Endodermal cell (in vitro differentiated cells): ENCODE measurements at regions not wholly inside any gene's neighbourhood (a gene's known extent, or its start where the extent isn't known, plus 50 kb on each side); places are given as distances from the start of the nearest gene placed in this dataset.

ENCODE experiments used
- DNase-seq: peaks from one replicate; pipeline ENCODE4 v3.0.0-alpha.2; 2017
- H3K27ac ChIP-seq: 2 replicates; pipeline ENCODE4 v1.5.1; 2013; ENCODE audit warnings: mild to moderate bottlenecking, low read depth, low read length, moderate library complexity
- H3K27me3 ChIP-seq: 2 replicates; pipeline ENCODE4 v1.6.1; 2013; ENCODE audit warnings: mild to moderate bottlenecking, low read length, moderate library complexity; ENCODE audit not compliant: insufficient read depth, control insufficient read depth, poor library complexity, severe bottlenecking
- H3K36me3 ChIP-seq: 2 replicates; pipeline ENCODE4 v1.7.0; 2013; ENCODE audit warnings: mild to moderate bottlenecking, low read length, moderate library complexity; ENCODE audit not compliant: control insufficient read depth, insufficient read depth
- H3K4me1 ChIP-seq: one replicate; pipeline ENCODE4 v1.7.0; 2013; ENCODE audit warnings: low read length; ENCODE audit not compliant: control insufficient read depth, insufficient read depth
- H3K4me3 ChIP-seq: 2 replicates; pipeline ENCODE4 v1.5.1; 2013; ENCODE audit warnings: mild to moderate bottlenecking, low read length, moderate library complexity
- H3K9ac ChIP-seq: 2 replicates; pipeline ENCODE4 v1.6.1; 2013; ENCODE audit warnings: mild to moderate bottlenecking, low read length, moderate library complexity; ENCODE audit not compliant: poor library complexity, severe bottlenecking; ENCODE audit errors: extremely low read depth
- H3K9me3 ChIP-seq: 2 replicates; pipeline ENCODE4 v1.6.1; 2013; ENCODE audit warnings: mild to moderate bottlenecking, low read length, moderate library complexity; ENCODE audit not compliant: control insufficient read depth
- H3K27ac Mint-ChIP-seq: 2 replicates; pipeline ENCODE4 v1.8.0; 2020; ENCODE audit warnings: mixed read lengths
- H3K27me3 Mint-ChIP-seq: 2 replicates; pipeline ENCODE4 v1.8.0; 2021; ENCODE audit warnings: mild to moderate bottlenecking, mixed read lengths; ENCODE audit not compliant: insufficient read depth
- H3K36me3 Mint-ChIP-seq: 2 replicates; pipeline ENCODE4 v1.8.0; 2020; ENCODE audit warnings: low read depth, mixed read lengths
- H3K4me1 Mint-ChIP-seq: 2 replicates; pipeline ENCODE4 v1.8.0; 2020; ENCODE audit warnings: mixed read lengths
- H3K4me3 Mint-ChIP-seq: 2 replicates; pipeline ENCODE4 v1.8.0; 2020; ENCODE audit warnings: mild to moderate bottlenecking, moderate library complexity, mixed read lengths
- H3K9me3 Mint-ChIP-seq: 2 replicates; pipeline ENCODE4 v1.8.0; 2020; ENCODE audit warnings: mild to moderate bottlenecking, mixed read lengths
- WGBS, 2 experiments: methylation state at CpG; one replicate each; pipeline versions ENCODE4 v1.1.5 to v1.1.7; 2013; ENCODE audit warnings: missing lambda C conversion rate in 2 of 2, mixed read lengths in 1 of 2; ENCODE audit not compliant: insufficient coverage in 1 of 2, insufficient read length in 1 of 2; 5-methylcytosine and 5-hydroxymethylcytosine counted together
- TF ChIP-seq, protein P1 (sequence below): fragments of 200-600 bp; sonication (generic); conservative IDR thresholded peaks from 2 replicates; pipeline ENCODE4 v1.5.0; 2021; ENCODE audit warnings: antibody characterized with exemption, mild to moderate bottlenecking

DNA sequence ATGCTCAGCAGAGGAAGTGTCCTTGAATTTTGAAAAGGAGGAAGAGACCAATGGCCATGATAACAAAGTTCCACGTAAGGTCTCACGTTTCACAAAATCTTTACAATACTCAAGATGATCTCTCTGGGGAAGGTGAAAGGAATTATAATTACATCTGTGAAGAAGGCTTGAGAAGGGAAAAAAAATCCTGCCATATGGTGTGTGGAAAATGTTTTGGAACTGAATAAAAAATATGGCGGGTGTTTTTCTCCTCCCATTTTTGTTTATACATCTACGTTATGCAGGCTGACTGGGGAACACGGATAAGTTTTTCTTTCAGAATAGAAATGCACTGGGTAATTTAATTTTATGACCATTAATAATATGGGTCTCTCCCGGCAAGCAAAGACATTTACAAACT is 425.6 kb upstream of the BRINP1 start:
- H3K4me1 ChIP-seq, result no peaks in the 10 kb centered on the region
- H3K27ac Mint-ChIP-seq, result no peak overlapping the region
- H3K27me3 ChIP-seq, result no peaks in the 10 kb centered on the region
- no peaks in the 10 kb centered on the region for H3K9me3 Mint-ChIP-seq
- H3K27me3 Mint-ChIP-seq, result peaks cover 4% of the 10 kb centered on the region
- H3K9ac ChIP-seq, result no peak overlapping the region
- H3K36me3 Mint-ChIP-seq, result no peaks in the 10 kb centered on the region
- no peaks in the 10 kb centered on the region for H3K36me3 ChIP-seq
- H3K27ac ChIP-seq, result no peak overlapping the region
- TF ChIP-seq, protein P1, sequence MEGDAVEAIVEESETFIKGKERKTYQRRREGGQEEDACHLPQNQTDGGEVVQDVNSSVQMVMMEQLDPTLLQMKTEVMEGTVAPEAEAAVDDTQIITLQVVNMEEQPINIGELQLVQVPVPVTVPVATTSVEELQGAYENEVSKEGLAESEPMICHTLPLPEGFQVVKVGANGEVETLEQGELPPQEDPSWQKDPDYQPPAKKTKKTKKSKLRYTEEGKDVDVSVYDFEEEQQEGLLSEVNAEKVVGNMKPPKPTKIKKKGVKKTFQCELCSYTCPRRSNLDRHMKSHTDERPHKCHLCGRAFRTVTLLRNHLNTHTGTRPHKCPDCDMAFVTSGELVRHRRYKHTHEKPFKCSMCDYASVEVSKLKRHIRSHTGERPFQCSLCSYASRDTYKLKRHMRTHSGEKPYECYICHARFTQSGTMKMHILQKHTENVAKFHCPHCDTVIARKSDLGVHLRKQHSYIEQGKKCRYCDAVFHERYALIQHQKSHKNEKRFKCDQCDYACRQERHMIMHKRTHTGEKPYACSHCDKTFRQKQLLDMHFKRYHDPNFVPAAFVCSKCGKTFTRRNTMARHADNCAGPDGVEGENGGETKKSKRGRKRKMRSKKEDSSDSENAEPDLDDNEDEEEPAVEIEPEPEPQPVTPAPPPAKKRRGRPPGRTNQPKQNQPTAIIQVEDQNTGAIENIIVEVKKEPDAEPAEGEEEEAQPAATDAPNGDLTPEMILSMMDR, result no peak
- H3K4me3 Mint-ChIP-seq, result no peak overlapping the region
- no peaks in the 10 kb centered on the region for H3K4me1 Mint-ChIP-seq
- no peak for DNase-seq
- H3K4me3 ChIP-seq, result no peak overlapping the region
- no peaks in the 10 kb centered on the region for H3K9me3 ChIP-seq
- WGBS, 2 experiments, result 91% methylated on average over 4 of the region's 6 CpGs; no CpG with 5 or more reads in 1 of the 2 experiments

DNA sequence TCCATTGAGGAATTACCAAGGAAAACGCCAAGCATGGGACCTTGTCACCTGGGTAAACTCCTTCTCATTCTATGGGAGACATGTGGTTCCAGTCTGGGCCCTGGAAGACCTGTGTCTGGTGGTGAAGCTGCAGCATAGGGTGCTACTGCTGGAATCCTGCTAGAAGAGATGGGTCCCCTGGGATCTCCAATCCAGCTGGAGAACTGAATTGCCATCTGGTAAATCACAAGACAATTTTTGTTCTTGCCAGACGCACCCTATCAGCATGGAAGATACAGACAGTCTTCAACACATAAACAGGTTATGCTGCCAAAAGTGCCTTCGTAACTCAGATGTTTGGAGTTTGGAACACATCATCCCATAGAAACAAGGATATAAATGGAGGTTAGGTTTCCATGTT is 424.0 kb upstream of the BRINP1 start:
- TF ChIP-seq, protein P1, result no peak
- Histone ChIP-seq H3K9me3 (no peaks in the 10 kb centered on the region), H3K36me3 (no peaks in the 10 kb centered on the region), H3K27me3 (no peaks in the 10 kb centered on the region), H3K9ac (no peak overlapping the region), H3K4me1 (no peaks in the 10 kb centered on the region), H3K27ac (no peak overlapping the region), H3K4me3 (no peak overlapping the region)
- Mint-ChIP-seq H3K27me3 (peaks cover 4% of the 10 kb centered on the region), H3K27ac (no peak overlapping the region), H3K4me1 (no peaks in the 10 kb centered on the region), H3K36me3 (no peaks in the 10 kb centered on the region), H3K4me3 (no peak overlapping the region), H3K9me3 (no peaks in the 10 kb centered on the region)
- no peak for DNase-seq
- WGBS, 2 experiments, result 93 to 97% methylated on average over 3 of the region's 3 CpGs

DNA sequence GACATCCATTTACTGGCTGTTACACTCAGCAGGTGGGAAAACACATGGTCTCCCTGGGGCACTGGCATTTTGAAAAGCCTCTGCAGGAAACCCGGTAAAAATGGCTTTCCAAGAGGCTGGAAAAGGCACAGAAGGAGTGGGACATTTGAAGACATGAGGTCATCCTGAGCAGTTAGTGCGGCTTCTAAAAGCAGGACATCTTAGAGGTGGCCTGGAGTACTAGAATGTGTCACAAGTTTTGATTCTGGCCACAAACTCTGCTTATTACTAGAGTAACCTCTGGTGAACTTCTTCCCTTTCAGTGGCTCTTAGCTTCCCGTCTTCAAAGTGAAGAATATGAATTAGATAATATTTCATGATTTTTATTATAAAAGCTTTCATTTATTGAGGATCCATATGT is 423.0 kb upstream of the BRINP1 start:
- H3K27me3 ChIP-seq, result no peaks in the 10 kb centered on the region
- Mint-ChIP-seq H3K4me3 (no peak overlapping the region), H3K27ac (no peak overlapping the region), H3K9me3 (no peaks in the 10 kb centered on the region), H3K4me1 (no peaks in the 10 kb centered on the region), H3K27me3 (peaks cover 4% of the 10 kb centered on the region), H3K36me3 (no peaks in the 10 kb centered on the region)
- no peaks in the 10 kb centered on the region for H3K36me3 ChIP-seq
- H3K27ac ChIP-seq, result no peak overlapping the region
- 81 to 83% methylated on average over 2 of the region's 3 CpGs for WGBS, 2 experiments
- H3K4me1 ChIP-seq, result no peaks in the 10 kb centered on the region
- no peaks in the 10 kb centered on the region for H3K9me3 ChIP-seq
- DNase-seq, result no peak
- no peak overlapping the region for H3K4me3 ChIP-seq
- no peak overlapping the region for H3K9ac ChIP-seq
- TF ChIP-seq, protein P1, result no peak
